NOMO-1 (cell line): ENCODE measurements at regions not wholly inside any gene's neighbourhood (a gene's known extent, or its start where the extent isn't known, plus 50 kb on each side); places are given as distances from the start of the nearest gene placed in this dataset.
A peak's percentile ranks its signal among the peaks of the same experiment; 100 is the strongest.

ENCODE experiments used
- DNase-seq, 2 experiments: peaks; one replicate each; lab custom pipeline; 2025; ENCODE audit not compliant: unreplicated experiment in 2 of 2; lab: John Stamatoyannopoulos, UW

- DNase-seq, result no peak
These were observed 1107.3 kb upstream of the MAP3K7 start for GRCh38 chr6:91694016-91694654.

GRCh38 chr6:91691449-91691848 is 1104.6 kb upstream of the MAP3K7 start:
- DNase-seq, result no peak

- DNase-seq, result no peak
These were observed 1096.4 kb upstream of the MAP3K7 start for GRCh38 chr6:91683240-91683639.

GRCh38 chr6:91681296-91681695 is 1094.4 kb upstream of the MAP3K7 start:
- DNase-seq, result peak; percentile 55 to 60

- no peak for DNase-seq
These were observed 1092.0 kb upstream of the MAP3K7 start for GRCh38 chr6:91678679-91679446.

GRCh38 chr6:91672201-91672600 is 1085.3 kb upstream of the MAP3K7 start:
- DNase-seq, result no peak

GRCh38 chr6:91669871-91670268 is 1083.0 kb upstream of the MAP3K7 start:
- DNase-seq, result no peak

- no peak for DNase-seq
These were observed 1082.4 kb upstream of the MAP3K7 start for GRCh38 chr6:91669154-91669870.

- no peak for DNase-seq
These were observed 1080.7 kb upstream of the MAP3K7 start for GRCh38 chr6:91667596-91667995.

GRCh38 chr6:91664327-91664959 is 1077.6 kb upstream of the MAP3K7 start:
- no peak for DNase-seq

GRCh38 chr6:91660893-91661292 is 1074.0 kb upstream of the MAP3K7 start:
- no peak for DNase-seq

GRCh38 chr6:91659891-91660290 is 1073.0 kb upstream of the MAP3K7 start:
- DNase-seq, result no peak

- DNase-seq, result no peak
These were observed 1067.9 kb upstream of the MAP3K7 start for GRCh38 chr6:91654793-91655192.

GRCh38 chr6:91654357-91654756 is 1067.5 kb upstream of the MAP3K7 start:
- DNase-seq, result no peak

GRCh38 chr6:91653895-91654294 is 1067.0 kb upstream of the MAP3K7 start:
- DNase-seq, result no peak

- DNase-seq, result no peak
These were observed 1066.3 kb upstream of the MAP3K7 start for GRCh38 chr6:91653076-91653723.

GRCh38 chr6:91646649-91647048 is 1059.8 kb upstream of the MAP3K7 start:
- no peak for DNase-seq

- DNase-seq, result no peak
These were observed 1058.9 kb upstream of the MAP3K7 start for GRCh38 chr6:91645811-91646210.

GRCh38 chr6:91637217-91637616 is 1050.3 kb upstream of the MAP3K7 start:
- DNase-seq, result no peak

GRCh38 chr6:91634791-91635190 is 1047.9 kb upstream of the MAP3K7 start:
- no peak for DNase-seq
